SK-N-SH (cell line): ENCODE measurements at regions not wholly inside any gene's neighbourhood (a gene's known extent, or its start where the extent isn't known, plus 50 kb on each side); places are given as distances from the start of the nearest gene placed in this dataset.

Experiments
- CTCF ChIA-PET: fragments of 300-600, 350-600 bp; formaldehyde crosslinking; extraction: SDS; loops from one replicate; lab custom pipeline; 2021; lab: Yijun Ruan, JAX
- POLR2A ChIA-PET: fragments of 350-600 bp; sonication (Branson Sonifier 250); formaldehyde crosslinking; extraction: SDS; loops from one replicate; lab custom pipeline; 2020; ENCODE audit warnings: antibody characterized with exemption, inconsistent platforms; lab: Yijun Ruan, JAX
- DNase-seq: peaks from one replicate; pipeline ENCODE4 v3.0.0; 2012
- H2AFZ ChIP-seq: fragments of 200-600 bp; sonication (generic); 2 replicates; pipeline ENCODE4 v1.8.1; 2016; ENCODE audit warnings: antibody characterized with exemption, mild to moderate bottlenecking, low read depth
- H3F3A ChIP-seq: fragments of 200-600 bp; sonication (generic); replicated peaks from 2 replicates; pipeline ENCODE3; 2016; ENCODE audit warnings: antibody characterized with exemption, mild to moderate bottlenecking; ENCODE audit not compliant: insufficient read depth
- H3K27ac ChIP-seq, 2 experiments: fragments of 200-500 bp in 1 of 2; fragments of 200-600 bp in 1 of 2; sonication (Bioruptor generic) in 1 of 2; sonication (generic), shearing (Covaris generic) in 1 of 2; 2 replicates each; pipeline versions ENCODE4 v1.5.1 to v1.6.1; 2014 to 2016; ENCODE audit warnings: low read depth in 2 of 2, inconsistent platforms in 1 of 2, low read length in 1 of 2, mild to moderate bottlenecking in 1 of 2, mixed read lengths in 1 of 2
- H3K27me3 ChIP-seq: fragments of 200-600 bp; sonication (generic), shearing (Covaris generic); 2 replicates; pipeline ENCODE4 v1.6.1; 2016; ENCODE audit warnings: mixed run types; ENCODE audit not compliant: insufficient read depth
- H3K36me3 ChIP-seq, 2 experiments: fragments of 200-500 bp in 1 of 2; fragments of 200-600 bp in 1 of 2; sonication (Bioruptor generic) in 1 of 2; sonication (generic) in 1 of 2; replicated peaks in 1 of 2; 2 replicates each; pipeline versions ENCODE3 to v1.5.1; 2014 to 2016; ENCODE audit warnings: low read length in 1 of 2, mild to moderate bottlenecking in 1 of 2; ENCODE audit not compliant: insufficient read depth in 2 of 2, control insufficient read depth in 1 of 2
- H3K4me1 ChIP-seq, 2 experiments: fragments of 200-500 bp in 1 of 2; fragments of 200-600 bp in 1 of 2; sonication (Bioruptor generic) in 1 of 2; sonication (generic), shearing (Covaris generic) in 1 of 2; 2 replicates each; pipeline versions ENCODE4 v1.5.1 to v1.6.1; 2014 to 2016; ENCODE audit warnings: low read depth in 1 of 2, low read length in 1 of 2, mixed run types in 1 of 2; ENCODE audit not compliant: insufficient read depth in 2 of 2, control insufficient read depth in 1 of 2
- H3K4me2 ChIP-seq: fragments of 200-600 bp; sonication (generic), shearing (Covaris generic); 2 replicates; pipeline ENCODE4 v1.6.1; 2017; ENCODE audit warnings: mixed run types
- H3K4me3 ChIP-seq, 2 experiments: fragments of 200-500 bp in 1 of 2; fragments of 200-600 bp in 1 of 2; sonication (Bioruptor generic) in 1 of 2; sonication (generic), shearing (Covaris generic) in 1 of 2; 2 replicates each; pipeline versions ENCODE4 v1.5.1 to v1.8.1; 2014 to 2016; ENCODE audit warnings: low read depth in 2 of 2, inconsistent platforms in 1 of 2, low read length in 1 of 2, mild to moderate bottlenecking in 1 of 2, mixed read lengths in 1 of 2, moderate library complexity in 1 of 2
- H3K79me2 ChIP-seq: fragments of 200-600 bp; sonication (generic); 2 replicates; pipeline ENCODE4 v1.8.1; 2017; ENCODE audit warnings: mild to moderate bottlenecking; ENCODE audit not compliant: insufficient read depth
- H3K9ac ChIP-seq: fragments of 200-600 bp; sonication (generic); 2 replicates; pipeline ENCODE4 v1.6.1; 2017; ENCODE audit warnings: mixed run types
- H3K9me2 ChIP-seq: fragments of 200-600 bp; sonication (generic); 2 replicates; pipeline ENCODE4 v1.6.1; 2017; ENCODE audit warnings: mixed run types
- H3K9me3 ChIP-seq: fragments of 200-600 bp; sonication (generic); 2 replicates; pipeline ENCODE4 v1.6.1; 2017; ENCODE audit warnings: mixed run types, mild to moderate bottlenecking, moderate library complexity
- H4K20me1 ChIP-seq: fragments of 200-600 bp; sonication (generic); 2 replicates; pipeline ENCODE4 v1.6.1; 2017; ENCODE audit warnings: mild to moderate bottlenecking, mixed run types; ENCODE audit not compliant: insufficient read depth
- EP300 ChIP-seq, 2 experiments: IDR thresholded peaks; 2 replicates each; pipeline versions ENCODE4 v1.4.0 to v1.6.1; 2012; ENCODE audit warnings: borderline replicate concordance in 1 of 2, low read depth in 1 of 2, low read length in 1 of 2
- FOSL2 ChIP-seq: IDR thresholded peaks from 2 replicates; pipeline ENCODE4 v1.4.0; 2012; ENCODE audit warnings: low read depth, mild to moderate bottlenecking, moderate library complexity, borderline replicate concordance
- FOXJ3 ChIP-seq: sonication (generic); formaldehyde crosslinking; IDR thresholded peaks from 2 replicates; pipeline ENCODE4 v1.5.1; 2020; ENCODE audit warnings: mild to moderate bottlenecking, missing genetic modification reagents
- GABPA ChIP-seq: IDR thresholded peaks from 2 replicates; pipeline ENCODE4 v1.4.0; 2012; ENCODE audit warnings: low read depth, mild to moderate bottlenecking
- GATA2 ChIP-seq: sonication (generic); formaldehyde crosslinking; IDR thresholded peaks from 2 replicates; pipeline ENCODE4 v1.5.0; 2020; ENCODE audit warnings: mild to moderate bottlenecking, missing genetic modification reagents
- MXI1 ChIP-seq: IDR thresholded peaks from 2 replicates; pipeline ENCODE4 v1.6.1; 2012; ENCODE audit warnings: mild to moderate bottlenecking, low read depth, low read length, improper control_type of control experiment
- NFIC ChIP-seq: IDR thresholded peaks from 2 replicates; pipeline ENCODE4 v1.4.0; 2012; ENCODE audit warnings: borderline replicate concordance
- NRF1 ChIP-seq: IDR thresholded peaks from 2 replicates; pipeline ENCODE4 v1.6.1; 2012; ENCODE audit warnings: low read depth, mild to moderate bottlenecking, low read length
- POLR2AphosphoS5 ChIP-seq: IDR thresholded peaks from 2 replicates; pipeline ENCODE4 v1.6.1; 2012; ENCODE audit warnings: low read depth, low read length
- REST ChIP-seq: IDR thresholded peaks from 2 replicates; pipeline ENCODE4 v1.6.1; 2012; ENCODE audit warnings: mild to moderate bottlenecking, low read depth, low read length, moderate library complexity
- RFX5 ChIP-seq: IDR thresholded peaks from 2 replicates; pipeline ENCODE4 v1.6.1; 2012; ENCODE audit warnings: mild to moderate bottlenecking, improper control_type of control experiment, low read length
- RXRA ChIP-seq: IDR thresholded peaks from 2 replicates; pipeline ENCODE4 v1.4.0; 2012; ENCODE audit warnings: low read depth, mild to moderate bottlenecking, borderline replicate concordance
- TAF1 ChIP-seq: IDR thresholded peaks from 2 replicates; pipeline ENCODE4 v1.6.1; 2012; ENCODE audit warnings: low read depth, mild to moderate bottlenecking, low read length, moderate library complexity, borderline replicate concordance
- TEAD4 ChIP-seq: IDR thresholded peaks from 2 replicates; pipeline ENCODE4 v1.4.0; 2012; ENCODE audit warnings: mild to moderate bottlenecking, borderline replicate concordance; ENCODE audit not compliant: insufficient read depth
- USF1 ChIP-seq: IDR thresholded peaks from 2 replicates; pipeline ENCODE4 v1.4.0; 2012; ENCODE audit warnings: low read depth, borderline replicate concordance
- ZBTB33 ChIP-seq: IDR thresholded peaks from 2 replicates; pipeline ENCODE4 v1.4.0; 2012; ENCODE audit warnings: low read depth, borderline replicate concordance
- WGBS: methylation state at CpG from one replicate; pipeline ENCODE4 v1.1.6; 2017; ENCODE audit warnings: low lambda C conversion rate; 5-methylcytosine and 5-hydroxymethylcytosine counted together

- Histone ChIP-seq H3K4me1 (no peaks in the 10 kb centered on the region), H4K20me1 (no peaks in the 10 kb centered on the region), H3K36me3 (no peaks in the 10 kb centered on the region), H3F3A (no peaks in the 10 kb centered on the region), H3K79me2 (no peaks in the 10 kb centered on the region), H3K9me3 (no peaks in the 10 kb centered on the region; the same call in 1 of the 2 replicates), H2AFZ (no peak overlapping the region), H3K27me3 (no peaks in the 10 kb centered on the region), H3K27ac (no peak overlapping the region), H3K9me2 (no peaks in the 10 kb centered on the region), H3K9ac (no peak overlapping the region), H3K4me3 (no peak overlapping the region), H3K4me2 (no peak overlapping the region)
- CTCF ChIA-PET = no interaction called here
- TF ChIP-seq FOXJ3 (CRISPR knock-in tag) (no peak), TEAD4 (no peak), USF1 (no peak), RFX5 (no peak), RXRA (no peak), POLR2AphosphoS5 (no peak), FOSL2 (no peak), MXI1 (no peak), GATA2 (no peak), EP300 (IDR thresholded peaks at IDR 0.05; ENCODE audit: borderline replicate concordance in 1 of 2, low read depth in 1 of 2, low read length in 1 of 2) (no peak), GABPA (no peak), REST (no peak), NRF1 (no peak), NFIC (no peak), TAF1 (no peak), ZBTB33 (no peak)
- DNase-seq = no peak
- WGBS = 0% methylated on average over 2 of the region's 2 CpGs
- POLR2A ChIA-PET = no interaction called here
These were observed 59.2 kb upstream of the PGR start for GRCh38 chr11:101188801-101189200.
